Transverse colon (tissue), 4 donors: ENCODE measurements at regions not wholly inside any gene's neighbourhood (a gene's known extent, or its start where the extent isn't known, plus 50 kb on each side); places are given as distances from the start of the nearest gene placed in this dataset.

Experiments
- EP300 ChIP-seq: sonication (generic); formaldehyde crosslinking; IDR thresholded peaks from one replicate; pipeline ENCODE4 v1.6.1; 2017; ENCODE audit warnings: antibody characterized with exemption, low read depth
- POLR2A ChIP-seq: fragments of 450-650 bp; IDR thresholded peaks from one replicate; pipeline ENCODE4 v1.6.1; 2016; ENCODE audit warnings: antibody characterized with exemption, mild to moderate bottlenecking, moderate library complexity
- POLR2AphosphoS5 ChIP-seq, 3 donors: sonication (generic); formaldehyde crosslinking; IDR thresholded peaks; one replicate each; pipeline ENCODE4 v1.6.1; 2016; ENCODE audit warnings: antibody characterized with exemption in 3 of 3
- TF ChIP-seq, protein P1 (sequence below), 5 experiments: fragments of 200-600 bp in 3 of 5; fragments of 450-650 bp in 2 of 5; sonication (generic) in 3 of 5; IDR thresholded peaks; 1 replicate in 2 of 5; 2 replicates in 3 of 5; pipeline ENCODE4 v1.5.1; 2016 to 2017; ENCODE audit warnings: antibody characterized with exemption in 5 of 5, inconsistent platforms in 3 of 5, mild to moderate bottlenecking in 2 of 5, moderate library complexity in 1 of 5

DNA sequence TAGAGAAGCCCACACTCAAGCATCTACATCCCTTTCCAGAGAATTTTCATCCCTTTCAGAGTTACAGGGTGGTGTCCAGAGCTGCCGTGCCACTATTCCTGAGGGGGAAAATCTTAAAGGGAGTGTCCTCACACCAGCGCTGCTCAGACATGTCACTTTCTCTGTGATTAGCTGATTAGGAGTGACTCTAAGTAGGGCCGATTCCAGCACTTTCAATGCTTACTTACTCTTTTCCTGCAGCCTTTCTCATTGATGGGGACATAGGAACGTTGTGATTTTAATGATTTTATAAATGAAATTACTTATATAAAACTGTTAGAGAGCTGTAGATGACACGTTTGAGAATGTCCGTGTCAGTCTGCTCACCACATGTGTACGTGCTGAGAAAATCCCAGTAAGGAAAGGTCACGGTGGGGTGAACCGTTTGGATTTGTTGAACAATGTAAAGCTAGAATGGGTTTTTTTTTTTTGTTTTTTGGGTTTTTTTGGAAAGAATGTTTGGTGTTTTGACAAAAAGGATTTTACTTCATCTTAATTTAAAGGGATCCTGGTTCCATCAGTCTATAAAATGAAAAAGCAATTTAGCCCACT, 56.6 kb upstream of the SPATA13 start:
- TF ChIP-seq, protein P1, sequence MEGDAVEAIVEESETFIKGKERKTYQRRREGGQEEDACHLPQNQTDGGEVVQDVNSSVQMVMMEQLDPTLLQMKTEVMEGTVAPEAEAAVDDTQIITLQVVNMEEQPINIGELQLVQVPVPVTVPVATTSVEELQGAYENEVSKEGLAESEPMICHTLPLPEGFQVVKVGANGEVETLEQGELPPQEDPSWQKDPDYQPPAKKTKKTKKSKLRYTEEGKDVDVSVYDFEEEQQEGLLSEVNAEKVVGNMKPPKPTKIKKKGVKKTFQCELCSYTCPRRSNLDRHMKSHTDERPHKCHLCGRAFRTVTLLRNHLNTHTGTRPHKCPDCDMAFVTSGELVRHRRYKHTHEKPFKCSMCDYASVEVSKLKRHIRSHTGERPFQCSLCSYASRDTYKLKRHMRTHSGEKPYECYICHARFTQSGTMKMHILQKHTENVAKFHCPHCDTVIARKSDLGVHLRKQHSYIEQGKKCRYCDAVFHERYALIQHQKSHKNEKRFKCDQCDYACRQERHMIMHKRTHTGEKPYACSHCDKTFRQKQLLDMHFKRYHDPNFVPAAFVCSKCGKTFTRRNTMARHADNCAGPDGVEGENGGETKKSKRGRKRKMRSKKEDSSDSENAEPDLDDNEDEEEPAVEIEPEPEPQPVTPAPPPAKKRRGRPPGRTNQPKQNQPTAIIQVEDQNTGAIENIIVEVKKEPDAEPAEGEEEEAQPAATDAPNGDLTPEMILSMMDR (IDR thresholded peaks at IDR 0.05) = no peak
- TF ChIP-seq POLR2A (no peak), POLR2AphosphoS5 (IDR thresholded peaks at IDR 0.05) (no peak), EP300 (no peak)
